Hepatocyte (in vitro differentiated cells): ENCODE measurements at regions not wholly inside any gene's neighbourhood (a gene's known extent, or its start where the extent isn't known, plus 50 kb on each side); places are given as distances from the start of the nearest gene placed in this dataset.
"Not testable (repeated sequence)": the region's sequence is repeated elsewhere in the genome, so short reads cannot be mapped to it uniquely, and the experiment has no call there.

ENCODE experiments used
- DNase-seq: peaks from one replicate; pipeline ENCODE4 v3.0.0-alpha.2; 2016; ENCODE audit warnings: low spot score
- H2AFZ ChIP-seq: fragments of 200-600 bp; sonication (generic); 2 replicates; pipeline ENCODE4 v1.6.0; 2016; ENCODE audit warnings: antibody characterized with exemption, mild to moderate bottlenecking
- H3K27ac ChIP-seq: fragments of 200-600 bp; sonication (generic); 2 replicates; pipeline ENCODE4 v1.5.1; 2016; ENCODE audit warnings: mild to moderate bottlenecking
- H3K27me3 ChIP-seq: fragments of 200-600 bp; sonication (generic); 2 replicates; pipeline ENCODE4 v1.6.1; 2016
- H3K36me3 ChIP-seq: fragments of 200-600 bp; sonication (generic); replicated peaks from 2 replicates; pipeline ENCODE4 v1.5.1; 2016; ENCODE audit warnings: low read depth; ENCODE audit not compliant: insufficient read depth
- H3K4me1 ChIP-seq: fragments of 200-600 bp; sonication (generic); 2 replicates; pipeline ENCODE4 v1.5.1; 2016; ENCODE audit warnings: mild to moderate bottlenecking, moderate library complexity; ENCODE audit not compliant: insufficient read depth
- H3K4me2 ChIP-seq: fragments of 200-600 bp; sonication (generic); 2 replicates; pipeline ENCODE4 v1.6.0; 2016
- H3K4me3 ChIP-seq: fragments of 200-600 bp; sonication (generic); 2 replicates; pipeline ENCODE4 v1.5.1; 2016; ENCODE audit warnings: mild to moderate bottlenecking
- H3K79me2 ChIP-seq: fragments of 200-600 bp; sonication (generic); 2 replicates; pipeline ENCODE4 v1.6.0; 2017; ENCODE audit warnings: mild to moderate bottlenecking
- H3K9me2 ChIP-seq: fragments of 200-600 bp; sonication (generic); replicated peaks from 2 replicates; pipeline ENCODE4 v1.6.0; 2017; ENCODE audit warnings: mild to moderate bottlenecking; ENCODE audit not compliant: insufficient read depth
- H3K9me3 ChIP-seq: fragments of 200-600 bp; sonication (generic); 2 replicates; pipeline ENCODE4 v1.5.1; 2016; ENCODE audit warnings: low read depth, mild to moderate bottlenecking
- H4K20me1 ChIP-seq: fragments of 200-600 bp; sonication (generic); 2 replicates; pipeline ENCODE4 v1.6.0; 2016; ENCODE audit warnings: mild to moderate bottlenecking; ENCODE audit not compliant: insufficient read depth, poor library complexity, severe bottlenecking
- CTCF ChIP-seq: fragments of 200-600 bp; sonication (generic); IDR thresholded peaks from 2 replicates; pipeline ENCODE4 v1.5.1; 2016; ENCODE audit warnings: antibody characterized with exemption, mild to moderate bottlenecking; ENCODE audit not compliant: poor library complexity
- EZH2 ChIP-seq: fragments of 200-600 bp; sonication (generic); IDR thresholded peaks from 2 replicates; pipeline ENCODE4 v1.6.1; 2016; ENCODE audit warnings: antibody characterized with exemption, mild to moderate bottlenecking, borderline replicate concordance
- EZH2phosphoT487 ChIP-seq: fragments of 200-600 bp; sonication (generic); IDR thresholded peaks from one replicate; pipeline ENCODE4 v1.6.1; 2018; ENCODE audit warnings: antibody characterized with exemption, mild to moderate bottlenecking, low read depth, moderate library complexity; ENCODE audit not compliant: unreplicated experiment, severe bottlenecking
- WGBS: methylation state at CpG from one replicate; pipeline ENCODE4 v1.1.6; 2016; ENCODE audit warnings: low lambda C conversion rate; ENCODE audit errors: missing lambda C conversion rate; 5-methylcytosine and 5-hydroxymethylcytosine counted together

- H3K4me1 ChIP-seq: no peaks in the 10 kb centered on the region
- H3K4me3 ChIP-seq: no peak overlapping the region
- TF ChIP-seq EZH2phosphoT487 (no peak), CTCF (no peak), EZH2 (no peak)
- no peaks in the 10 kb centered on the region for H4K20me1 ChIP-seq
- H3K36me3 ChIP-seq: no peaks in the 10 kb centered on the region
- H2AFZ ChIP-seq: no peak overlapping the region
- H3K9me2 ChIP-seq: no peaks in the 10 kb centered on the region
- no peak overlapping the region for H3K27ac ChIP-seq
- H3K9me3 ChIP-seq: no peaks in the 10 kb centered on the region
- DNase-seq: no peak
- H3K27me3 ChIP-seq: no peaks in the 10 kb centered on the region
- no peaks in the 10 kb centered on the region for H3K79me2 ChIP-seq
- no peak overlapping the region for H3K4me2 ChIP-seq
- WGBS: 71% methylated on average over 1 of the region's 1 CpG
These were observed 81.1 kb upstream of the AADAT start for GRCh38 chr4:170170861-170171260.

- DNase-seq: no peak
- no peak overlapping the region for H3K4me3 ChIP-seq
- H3K27me3 ChIP-seq: no peaks in the 10 kb centered on the region
- H3K27ac ChIP-seq: no peak overlapping the region
- no peaks in the 10 kb centered on the region for H4K20me1 ChIP-seq
- H3K79me2 ChIP-seq: no peaks in the 10 kb centered on the region
- no peaks in the 10 kb centered on the region for H3K36me3 ChIP-seq
- WGBS: 61% methylated on average over 3 of the region's 3 CpGs
- H3K4me2 ChIP-seq: no peak overlapping the region
- no peaks in the 10 kb centered on the region for H3K9me2 ChIP-seq
- H3K9me3 ChIP-seq: no peaks in the 10 kb centered on the region
- TF ChIP-seq CTCF (no peak), EZH2 (no peak), EZH2phosphoT487 (no peak)
- no peaks in the 10 kb centered on the region for H3K4me1 ChIP-seq
- no peak overlapping the region for H2AFZ ChIP-seq
These were observed 79.9 kb upstream of the AADAT start for GRCh38 chr4:170169699-170170098.

- 86% methylated on average over 10 of the region's 10 CpGs for WGBS
- H3K27me3 ChIP-seq: no peaks in the 10 kb centered on the region
- H2AFZ ChIP-seq: no peak overlapping the region
- no peaks in the 10 kb centered on the region for H3K79me2 ChIP-seq
- TF ChIP-seq EZH2 (no peak), CTCF (no peak), EZH2phosphoT487 (no peak)
- no peak for DNase-seq
- H3K9me3 ChIP-seq: no peaks in the 10 kb centered on the region
- H3K36me3 ChIP-seq: no peaks in the 10 kb centered on the region
- H4K20me1 ChIP-seq: no peaks in the 10 kb centered on the region
- no peak overlapping the region for H3K27ac ChIP-seq
- no peaks in the 10 kb centered on the region for H3K4me1 ChIP-seq
- H3K9me2 ChIP-seq: no peaks in the 10 kb centered on the region
- no peak overlapping the region for H3K4me2 ChIP-seq
- H3K4me3 ChIP-seq: no peak overlapping the region
These were observed 77.9 kb upstream of the AADAT start for GRCh38 chr4:170167678-170168077.

- not testable (repeated sequence) for H3K4me2 ChIP-seq, H4K20me1 ChIP-seq, H3K9me3 ChIP-seq, H3K79me2 ChIP-seq, H3K36me3 ChIP-seq, H3K4me3 ChIP-seq, H3K9me2 ChIP-seq, H3K27me3 ChIP-seq, H2AFZ ChIP-seq, H3K4me1 ChIP-seq, H3K27ac ChIP-seq, DNase-seq
- no CpG with 5 or more reads among the region's 26 CpGs for WGBS
These were observed 76.4 kb upstream of the AADAT start for GRCh38 chr4:170166193-170166592.
